HG03439 (cell line): ENCODE measurements at regions not wholly inside any gene's neighbourhood (a gene's known extent, or its start where the extent isn't known, plus 50 kb on each side); places are given as distances from the start of the nearest gene placed in this dataset.

Source experiments
- ATAC-seq: cut with Tn5 transposase; IDR thresholded peaks from one replicate; pipeline ENCODE4 v1.9.1; 2021; ENCODE audit warnings: mild to moderate bottlenecking, moderate library complexity; ENCODE audit not compliant: unreplicated experiment

GRCh38 chr4:180150818-180151217 is 2092.4 kb upstream of the TENM3 start:
- no peak for ATAC-seq

DNA sequence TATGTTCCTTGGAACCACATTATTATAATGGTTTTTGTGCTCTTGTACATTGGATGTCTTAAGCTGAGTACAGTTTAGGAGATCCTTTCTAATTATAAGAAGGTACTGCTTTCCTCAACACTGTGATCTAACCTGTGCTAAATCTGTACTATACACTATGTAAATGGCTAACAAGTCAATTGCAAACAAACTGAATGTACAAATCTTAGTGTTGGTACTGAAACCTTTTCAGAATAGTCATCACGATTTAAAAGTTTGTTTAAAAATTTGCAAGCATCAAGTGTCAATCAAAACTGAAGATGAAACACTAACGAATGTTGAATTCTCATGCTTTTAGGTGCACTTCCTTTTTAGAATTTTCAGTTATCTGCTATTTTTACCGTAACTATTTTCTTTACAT is 2090.4 kb upstream of the TENM3 start:
- no peak for ATAC-seq

- no peak for ATAC-seq
These were observed 2089.6 kb upstream of the TENM3 start for GRCh38 chr4:180153587-180153986.

- no peak for ATAC-seq
These were observed 2086.5 kb upstream of the TENM3 start for GRCh38 chr4:180156684-180157083.

DNA sequence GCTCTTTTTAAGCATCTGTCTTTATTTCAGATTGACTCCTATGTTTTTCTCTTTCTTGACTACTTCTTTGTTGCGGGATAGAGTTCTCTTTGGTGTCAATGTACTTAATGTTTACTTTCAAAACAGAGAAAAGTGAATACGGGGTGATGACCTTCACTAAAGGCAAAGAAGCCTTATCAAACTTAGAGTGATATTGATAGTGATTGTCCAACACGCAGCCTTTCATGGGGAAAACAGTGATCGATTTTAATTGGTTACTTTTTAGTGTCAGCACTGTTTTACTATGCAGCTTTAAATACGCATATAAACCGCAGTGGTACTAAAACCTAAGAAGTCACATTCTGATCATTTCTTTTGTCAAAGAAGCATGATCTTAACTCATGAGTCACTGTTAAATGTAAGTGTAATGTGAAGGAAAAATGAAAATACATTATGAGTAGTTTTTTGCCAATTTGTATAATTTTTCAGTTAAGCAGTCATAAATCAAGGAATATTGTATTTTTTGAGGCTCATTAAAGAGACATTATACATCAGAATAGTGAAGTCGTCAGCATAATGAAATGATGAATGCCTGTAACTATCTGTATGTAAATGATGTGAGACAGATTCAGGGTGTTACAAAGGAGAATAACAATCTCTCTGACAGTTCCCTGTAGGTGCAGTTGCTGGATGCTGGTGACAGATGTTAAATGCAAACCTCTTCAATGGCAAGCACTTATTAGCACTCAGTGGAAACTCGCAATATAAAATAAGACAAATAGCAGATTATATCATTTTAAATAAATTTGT is 2082.8 kb upstream of the TENM3 start:
- no peak for ATAC-seq

- no peak for ATAC-seq
These were observed 2078.4 kb upstream of the TENM3 start for GRCh38 chr4:180164799-180165198.

- no peak for ATAC-seq
These were observed 2073.8 kb upstream of the TENM3 start for GRCh38 chr4:180169394-180169793.

- no peak for ATAC-seq
These were observed 2073.2 kb upstream of the TENM3 start for GRCh38 chr4:180169966-180170365.

DNA sequence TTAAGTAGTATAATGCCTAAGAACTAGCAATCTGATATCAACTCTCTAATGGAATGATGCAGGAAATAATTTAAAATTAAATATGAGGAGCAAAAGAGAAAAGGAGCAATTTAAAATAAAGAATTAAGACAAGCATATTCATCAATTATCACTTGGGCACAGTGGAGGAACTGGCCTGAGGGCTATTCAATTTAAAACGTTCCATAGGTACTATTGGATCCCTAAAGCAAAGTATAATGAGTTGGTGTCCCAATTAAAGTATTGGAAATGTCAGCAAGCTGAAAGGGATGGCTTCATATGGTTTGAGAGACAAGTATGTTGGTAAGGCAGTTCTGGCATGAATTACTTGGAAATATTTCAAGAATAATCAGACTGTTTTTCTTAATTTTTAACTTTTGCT is 2064.1 kb upstream of the TENM3 start:
- no peak for ATAC-seq

GRCh38 chr4:180189666-180190065 is 2053.5 kb upstream of the TENM3 start:
- ATAC-seq, result no peak

DNA sequence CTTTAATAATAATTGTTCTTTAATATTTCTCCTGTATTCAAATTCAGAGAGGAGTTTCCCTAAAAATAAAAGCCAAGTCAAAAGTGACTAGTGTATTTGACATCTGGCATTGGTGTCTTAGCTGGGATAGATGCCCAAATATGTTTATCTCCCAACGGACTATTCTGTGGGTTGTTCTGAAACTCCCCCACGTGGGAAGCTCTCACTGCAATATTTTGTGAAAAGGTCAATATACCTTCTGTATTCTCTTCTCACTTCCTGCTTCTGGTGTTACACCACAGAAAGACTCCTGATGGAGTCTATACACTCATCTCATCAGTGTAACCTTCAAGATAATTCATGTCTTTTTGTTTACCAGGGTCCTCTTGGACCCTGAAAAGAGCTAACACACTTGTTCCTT is 2052.8 kb upstream of the TENM3 start:
- no peak for ATAC-seq

- no peak for ATAC-seq
These were observed 2045.7 kb upstream of the TENM3 start for GRCh38 chr4:180197471-180197870.

DNA sequence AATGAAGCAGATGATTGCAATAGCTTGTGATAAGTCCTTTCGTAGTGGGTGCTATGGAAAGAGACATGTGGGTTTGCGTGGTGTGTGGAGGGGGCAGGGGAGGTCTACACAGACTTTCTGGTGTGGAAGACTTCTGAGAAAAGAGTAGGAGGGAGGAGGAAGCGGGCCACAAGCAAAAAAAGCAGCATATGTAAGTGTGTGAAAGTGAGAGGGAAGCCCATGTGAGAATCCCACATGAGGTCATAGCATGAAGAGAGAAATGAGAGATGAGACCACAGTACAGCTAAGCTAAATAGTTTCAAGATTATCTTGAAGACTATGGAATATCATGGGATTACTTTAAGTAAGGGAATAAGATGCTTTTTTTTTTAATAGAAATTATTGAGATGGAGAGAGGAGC is 2039.9 kb upstream of the TENM3 start:
- ATAC-seq, result no peak

DNA sequence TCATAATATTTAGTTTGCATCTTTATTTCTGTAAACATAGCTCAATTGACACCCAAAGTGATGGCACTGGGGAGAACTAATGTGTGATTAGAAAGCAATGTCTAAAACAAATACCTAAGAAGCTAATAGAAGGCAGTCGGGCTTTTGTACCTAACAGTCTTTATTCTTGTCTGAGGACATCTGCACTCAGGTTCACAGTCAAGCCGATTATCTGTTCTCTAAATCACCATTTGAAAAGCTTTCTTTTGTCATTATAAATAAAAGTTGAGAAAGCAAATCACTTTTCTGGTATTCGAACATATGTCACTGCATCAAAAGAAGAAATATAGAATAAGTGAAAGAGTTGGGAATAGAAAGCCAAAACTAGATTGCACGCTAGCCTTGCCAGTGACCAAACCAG is 2037.9 kb upstream of the TENM3 start:
- no peak for ATAC-seq

DNA sequence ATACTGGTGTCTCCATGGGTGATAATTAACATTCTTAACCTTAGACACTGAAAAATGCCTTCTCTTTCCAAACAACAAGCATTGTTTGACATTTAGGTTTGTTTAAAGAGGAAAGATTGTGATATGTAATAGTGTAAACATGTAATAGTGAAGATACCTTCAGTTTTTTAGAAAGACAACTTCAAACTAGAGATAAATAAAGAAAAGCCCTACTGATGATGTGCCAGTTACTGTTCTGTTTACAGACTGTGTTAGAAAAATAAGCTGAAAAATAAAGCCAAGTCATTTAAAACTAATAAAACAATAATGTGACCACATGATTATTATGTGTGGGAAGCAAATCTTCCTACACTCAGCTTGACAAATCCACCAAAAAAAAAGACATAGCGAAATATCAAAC is 2035.3 kb upstream of the TENM3 start:
- ATAC-seq, result no peak

GRCh38 chr4:180217070-180217469 is 2026.1 kb upstream of the TENM3 start:
- ATAC-seq, result no peak

DNA sequence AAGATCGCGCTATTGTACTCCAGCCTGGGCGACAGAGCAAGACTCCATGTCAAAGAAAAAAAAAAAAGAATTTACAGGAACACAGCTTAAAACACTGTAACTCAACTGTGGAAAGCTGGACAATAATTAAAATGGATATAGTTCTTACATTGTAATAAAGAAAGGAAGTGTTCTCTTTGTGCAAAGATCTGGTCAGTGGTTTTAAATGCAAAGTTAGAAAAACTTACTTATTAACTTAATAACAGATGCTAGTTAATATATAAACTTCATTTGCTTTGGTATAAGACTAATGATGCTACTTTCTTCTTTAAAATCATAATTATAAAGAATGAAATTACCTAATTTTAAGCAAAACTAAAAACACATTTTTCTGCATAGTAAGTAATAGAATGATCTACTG is 2024.1 kb upstream of the TENM3 start:
- no peak for ATAC-seq

GRCh38 chr4:180225977-180226376 is 2017.2 kb upstream of the TENM3 start:
- ATAC-seq, result no peak

DNA sequence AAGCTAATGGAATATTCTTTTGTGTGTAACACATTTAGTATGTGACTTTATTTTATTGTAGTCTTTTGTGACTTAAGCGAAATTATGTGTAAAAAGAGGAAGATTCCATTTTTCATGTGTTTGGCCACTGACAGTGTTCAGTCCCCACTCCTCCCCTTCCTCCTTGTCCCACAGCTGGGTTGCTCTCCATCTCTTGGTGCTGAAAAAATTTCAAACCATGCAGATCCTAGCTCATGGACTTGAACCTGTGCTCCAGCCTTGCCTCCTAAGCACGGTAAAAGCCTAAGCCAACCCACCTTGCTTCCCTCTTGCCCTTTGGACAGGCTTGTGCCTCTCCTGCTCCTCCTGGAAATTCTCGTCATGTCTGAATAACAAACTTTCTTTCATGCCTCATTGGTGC is 2008.5 kb upstream of the TENM3 start:
- ATAC-seq, result no peak

GRCh38 chr4:180240670-180241069 is 2002.5 kb upstream of the TENM3 start:
- ATAC-seq, result no peak

- no peak for ATAC-seq
These were observed 1989.8 kb upstream of the TENM3 start for GRCh38 chr4:180253419-180253818.

- no peak for ATAC-seq
These were observed 1981.9 kb upstream of the TENM3 start for GRCh38 chr4:180261346-180261745.

DNA sequence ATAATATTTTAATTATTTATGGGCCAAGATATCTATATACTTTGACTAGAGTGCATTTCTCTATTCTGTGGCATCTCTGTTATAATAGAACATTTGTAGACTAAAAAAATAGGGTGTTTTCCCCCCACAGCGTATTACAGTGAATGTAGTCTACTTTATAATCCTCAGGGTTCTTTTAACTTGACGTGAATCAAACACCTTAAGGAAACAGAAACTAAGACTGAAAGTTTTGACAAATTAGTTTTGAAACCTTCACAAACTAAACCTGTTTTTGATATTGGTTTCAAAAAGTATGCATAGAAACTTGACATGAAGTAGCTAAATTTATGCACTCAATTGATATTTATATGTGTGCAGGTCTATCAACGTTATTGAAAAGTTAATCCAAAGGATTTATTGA is 1963.1 kb upstream of the TENM3 start:
- no peak for ATAC-seq
